ENCODE measurements at regions not wholly inside any gene's neighbourhood (a gene's known extent, or its start where the extent isn't known, plus 50 kb on each side); places are given as distances from the start of the nearest gene placed in this dataset.

DNA sequence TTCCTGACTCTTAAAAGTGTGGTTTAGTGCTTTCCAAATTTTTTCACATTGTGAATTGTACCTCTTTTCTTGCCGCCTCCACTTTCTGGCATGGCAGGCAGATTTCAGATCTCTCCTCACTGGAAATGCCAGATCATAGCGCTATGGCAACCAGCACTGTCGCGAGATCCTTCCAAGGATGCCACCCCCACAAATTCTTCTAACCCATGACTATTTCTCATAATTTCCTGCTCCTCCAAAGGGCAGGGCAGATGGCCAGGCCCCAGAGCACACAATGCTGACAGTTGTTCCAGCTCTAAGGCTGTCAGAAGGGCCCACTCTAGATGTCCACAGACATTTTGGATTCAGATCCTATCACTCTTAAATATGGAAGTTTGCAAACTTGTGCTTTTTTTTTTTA, 446.2 kb upstream of the RIOK2 start:
- Histone ChIP-seq H3K27me3 (ENCODE audit: insufficient read depth, low read depth, low read length) (no peaks in the 10 kb centered on the region), H3K4me2 (ENCODE audit: low read length) (no peak overlapping the region), H3K9me2 (ENCODE audit: insufficient read depth, low read length) (no peaks in the 10 kb centered on the region), H3F3A (ENCODE audit: insufficient read depth, low read length, poor library complexity, severe bottlenecking) (peaks cover 7% of the 10 kb centered on the region), H3K79me2 (replicated peaks; ENCODE audit: insufficient read depth, low read length) (no peaks in the 10 kb centered on the region), H2AFZ (ENCODE audit: low read depth, low read length) (no peak overlapping the region), H3K4me3 (ENCODE audit: low read length) (peak overlapping the region; percentile 27), H4K20me1 (ENCODE audit: insufficient read depth) (no peaks in the 10 kb centered on the region), H3K27ac (ENCODE audit: low read length) (peak overlapping the region; percentile 83), H3K9ac (ENCODE audit: low read length) (peak overlapping the region; percentile 36), H3K9me3 (ENCODE audit: low read length) (no peaks in the 10 kb centered on the region), H3K36me3 (ENCODE audit: insufficient read depth, low read length) (no peaks in the 10 kb centered on the region)
- TF ChIP-seq RAD21 (conservative IDR thresholded peaks at IDR 0.05) (no peak), POLR2AphosphoS5 (IDR thresholded peaks at IDR 0.05) (no peak), MXI1 (conservative IDR thresholded peaks at IDR 0.05; ENCODE audit: poor library complexity, severe bottlenecking) (no peak), SMC3 (conservative IDR thresholded peaks at IDR 0.05; ENCODE audit: poor library complexity) (no peak)
- TF ChIP-seq, protein P1, sequence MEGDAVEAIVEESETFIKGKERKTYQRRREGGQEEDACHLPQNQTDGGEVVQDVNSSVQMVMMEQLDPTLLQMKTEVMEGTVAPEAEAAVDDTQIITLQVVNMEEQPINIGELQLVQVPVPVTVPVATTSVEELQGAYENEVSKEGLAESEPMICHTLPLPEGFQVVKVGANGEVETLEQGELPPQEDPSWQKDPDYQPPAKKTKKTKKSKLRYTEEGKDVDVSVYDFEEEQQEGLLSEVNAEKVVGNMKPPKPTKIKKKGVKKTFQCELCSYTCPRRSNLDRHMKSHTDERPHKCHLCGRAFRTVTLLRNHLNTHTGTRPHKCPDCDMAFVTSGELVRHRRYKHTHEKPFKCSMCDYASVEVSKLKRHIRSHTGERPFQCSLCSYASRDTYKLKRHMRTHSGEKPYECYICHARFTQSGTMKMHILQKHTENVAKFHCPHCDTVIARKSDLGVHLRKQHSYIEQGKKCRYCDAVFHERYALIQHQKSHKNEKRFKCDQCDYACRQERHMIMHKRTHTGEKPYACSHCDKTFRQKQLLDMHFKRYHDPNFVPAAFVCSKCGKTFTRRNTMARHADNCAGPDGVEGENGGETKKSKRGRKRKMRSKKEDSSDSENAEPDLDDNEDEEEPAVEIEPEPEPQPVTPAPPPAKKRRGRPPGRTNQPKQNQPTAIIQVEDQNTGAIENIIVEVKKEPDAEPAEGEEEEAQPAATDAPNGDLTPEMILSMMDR (IDR thresholded peaks at IDR 0.05; ENCODE audit: poor library complexity, severe bottlenecking): no peak
- TF ChIP-seq, protein P2, sequence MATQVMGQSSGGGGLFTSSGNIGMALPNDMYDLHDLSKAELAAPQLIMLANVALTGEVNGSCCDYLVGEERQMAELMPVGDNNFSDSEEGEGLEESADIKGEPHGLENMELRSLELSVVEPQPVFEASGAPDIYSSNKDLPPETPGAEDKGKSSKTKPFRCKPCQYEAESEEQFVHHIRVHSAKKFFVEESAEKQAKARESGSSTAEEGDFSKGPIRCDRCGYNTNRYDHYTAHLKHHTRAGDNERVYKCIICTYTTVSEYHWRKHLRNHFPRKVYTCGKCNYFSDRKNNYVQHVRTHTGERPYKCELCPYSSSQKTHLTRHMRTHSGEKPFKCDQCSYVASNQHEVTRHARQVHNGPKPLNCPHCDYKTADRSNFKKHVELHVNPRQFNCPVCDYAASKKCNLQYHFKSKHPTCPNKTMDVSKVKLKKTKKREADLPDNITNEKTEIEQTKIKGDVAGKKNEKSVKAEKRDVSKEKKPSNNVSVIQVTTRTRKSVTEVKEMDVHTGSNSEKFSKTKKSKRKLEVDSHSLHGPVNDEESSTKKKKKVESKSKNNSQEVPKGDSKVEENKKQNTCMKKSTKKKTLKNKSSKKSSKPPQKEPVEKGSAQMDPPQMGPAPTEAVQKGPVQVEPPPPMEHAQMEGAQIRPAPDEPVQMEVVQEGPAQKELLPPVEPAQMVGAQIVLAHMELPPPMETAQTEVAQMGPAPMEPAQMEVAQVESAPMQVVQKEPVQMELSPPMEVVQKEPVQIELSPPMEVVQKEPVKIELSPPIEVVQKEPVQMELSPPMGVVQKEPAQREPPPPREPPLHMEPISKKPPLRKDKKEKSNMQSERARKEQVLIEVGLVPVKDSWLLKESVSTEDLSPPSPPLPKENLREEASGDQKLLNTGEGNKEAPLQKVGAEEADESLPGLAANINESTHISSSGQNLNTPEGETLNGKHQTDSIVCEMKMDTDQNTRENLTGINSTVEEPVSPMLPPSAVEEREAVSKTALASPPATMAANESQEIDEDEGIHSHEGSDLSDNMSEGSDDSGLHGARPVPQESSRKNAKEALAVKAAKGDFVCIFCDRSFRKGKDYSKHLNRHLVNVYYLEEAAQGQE (IDR thresholded peaks at IDR 0.05; ENCODE audit: borderline replicate concordance): no peak

DNA sequence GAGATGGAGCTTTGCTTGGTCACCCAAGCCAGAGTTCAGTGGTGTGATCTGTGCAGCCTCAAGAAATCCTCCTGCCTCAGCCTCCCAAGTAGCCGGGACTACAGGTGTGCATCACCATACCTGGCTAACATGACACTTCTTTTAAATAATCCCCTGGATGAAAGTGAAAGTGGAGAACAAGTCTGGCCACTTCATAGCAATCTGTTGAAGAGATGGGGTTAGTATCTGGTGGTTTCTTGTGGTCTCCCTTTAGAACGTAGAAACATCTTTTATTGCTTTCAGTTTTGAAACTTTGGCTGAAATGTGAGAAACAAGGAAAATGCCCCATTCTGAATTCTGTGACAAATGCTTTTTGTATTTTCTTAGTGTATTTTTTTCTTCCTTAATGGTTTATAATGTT, 452.5 kb upstream of the RIOK2 start:
- no peak overlapping the region for H3K4me2 ChIP-seq (ENCODE audit: low read length)
- H3K27me3 ChIP-seq (ENCODE audit: insufficient read depth, low read depth, low read length): no peaks in the 10 kb centered on the region
- no peaks in the 10 kb centered on the region for H3K79me2 ChIP-seq (replicated peaks; ENCODE audit: insufficient read depth, low read length)
- TF ChIP-seq POLR2AphosphoS5 (IDR thresholded peaks at IDR 0.05) (no peak), TAF1 (IDR thresholded peaks at IDR 0.05; ENCODE audit: low read depth) (no peak), SMC3 (conservative IDR thresholded peaks at IDR 0.05; ENCODE audit: poor library complexity) (no peak), EP300 (conservative IDR thresholded peaks at IDR 0.05; ENCODE audit: poor library complexity, severe bottlenecking) (no peak), RAD21 (conservative IDR thresholded peaks at IDR 0.05) (no peak), MXI1 (conservative IDR thresholded peaks at IDR 0.05; ENCODE audit: poor library complexity, severe bottlenecking) (no peak), EZH2 (IDR thresholded peaks at IDR 0.05; ENCODE audit: borderline replicate concordance, insufficient read depth, low read length, poor library complexity, severe bottlenecking) (no peak)
- TF ChIP-seq, protein P1 (IDR thresholded peaks at IDR 0.05; ENCODE audit: poor library complexity, severe bottlenecking): no peak
- TF ChIP-seq, protein P2 (IDR thresholded peaks at IDR 0.05; ENCODE audit: borderline replicate concordance): no peak
- H2AFZ ChIP-seq (ENCODE audit: low read depth, low read length): no peak overlapping the region
- H3K27ac ChIP-seq (ENCODE audit: low read length): no peak overlapping the region
- peaks cover 2% of the 10 kb centered on the region for H3F3A ChIP-seq (ENCODE audit: insufficient read depth, low read length, poor library complexity, severe bottlenecking)
- no peaks in the 10 kb centered on the region for H3K36me3 ChIP-seq (ENCODE audit: insufficient read depth, low read length)
- no peaks in the 10 kb centered on the region for H3K9me3 ChIP-seq (ENCODE audit: low read length)
- no peak overlapping the region for H3K4me3 ChIP-seq (ENCODE audit: low read length)
- no peak overlapping the region for H3K9ac ChIP-seq (ENCODE audit: low read length)
- no peaks in the 10 kb centered on the region for H3K9me2 ChIP-seq (ENCODE audit: insufficient read depth, low read length)
- no peaks in the 10 kb centered on the region for H4K20me1 ChIP-seq (ENCODE audit: insufficient read depth)
